NCI-H2081 (cell line): ENCODE measurements at regions not wholly inside any gene's neighbourhood (a gene's known extent, or its start where the extent isn't known, plus 50 kb on each side); places are given as distances from the start of the nearest gene placed in this dataset.
A peak's percentile ranks its signal among the peaks of the same experiment; 100 is the strongest.
"Not testable (repeated sequence)": the region's sequence is repeated elsewhere in the genome, so short reads cannot be mapped to it uniquely, and the experiment has no call there.

Experiments used
- DNase-seq, 2 experiments: peaks; one replicate each; lab custom pipeline; 2025; lab: John Stamatoyannopoulos, UW

DNA sequence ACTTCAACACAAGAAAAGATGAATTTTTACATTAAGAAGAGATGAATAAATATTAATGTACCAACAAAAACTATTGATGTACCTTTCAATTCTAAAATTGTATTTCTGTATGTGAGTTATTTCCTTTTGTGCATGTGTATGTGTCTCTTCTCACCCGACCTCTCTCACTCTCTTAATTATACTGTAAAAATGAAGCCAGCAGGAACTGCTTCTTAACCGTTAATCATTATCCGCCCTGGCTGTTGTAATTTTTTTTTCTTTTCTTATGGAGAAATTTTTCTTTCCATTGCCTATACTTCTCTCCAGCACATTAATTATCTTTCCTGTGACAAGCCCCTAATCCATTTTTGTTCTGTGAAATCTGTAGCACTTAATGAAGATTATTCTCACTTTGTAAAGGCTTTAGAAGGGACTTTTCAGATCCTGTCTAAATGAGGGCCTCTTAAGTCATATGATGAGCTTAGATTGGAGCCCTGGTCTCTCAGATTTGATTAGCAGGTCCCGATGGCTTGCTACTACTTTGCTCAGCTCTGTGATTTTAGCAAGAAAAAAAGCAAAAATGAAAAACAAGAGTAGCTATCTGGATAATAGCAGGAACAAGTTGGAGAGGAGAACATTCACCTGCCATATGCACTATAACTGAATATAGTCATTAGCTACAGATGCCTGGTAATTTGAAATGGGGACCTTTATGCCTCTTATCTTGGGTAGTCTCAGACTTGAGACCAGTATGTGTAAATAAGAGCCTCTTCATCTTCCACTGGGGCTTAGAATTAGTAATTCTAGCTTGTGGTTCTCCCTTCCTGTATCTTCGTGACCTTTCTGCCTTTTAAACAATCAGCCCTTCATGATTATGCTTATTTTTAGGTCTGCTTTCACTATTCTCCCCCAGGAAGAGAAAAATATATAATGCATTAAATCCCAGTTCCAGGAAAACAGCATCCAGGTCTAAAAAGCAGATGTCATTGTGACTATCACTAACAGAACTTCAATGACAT is 80.0 kb upstream of the COL1A2 start:
- DNase-seq: peak in 1 of 2 experiments; percentile 15

DNA sequence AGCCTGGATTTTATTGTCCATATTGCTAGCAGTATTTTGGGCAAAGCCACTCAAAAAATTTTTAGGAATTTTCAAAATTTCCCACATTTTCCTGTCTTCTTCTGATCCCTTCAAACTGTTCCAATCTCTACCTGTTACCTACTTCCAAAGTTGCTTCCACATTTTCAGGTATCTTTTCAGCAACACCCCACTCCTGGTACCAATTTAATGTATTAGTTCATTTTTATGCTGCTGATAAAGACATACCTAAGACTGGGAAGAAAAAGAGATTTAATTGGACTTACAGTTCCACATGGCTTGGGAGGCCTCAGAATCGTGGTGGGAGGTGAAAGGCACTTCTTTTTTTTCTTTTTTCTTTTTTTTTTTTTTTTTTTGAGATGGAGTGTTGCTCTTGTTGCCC is 73.6 kb upstream of the COL1A2 start:
- not testable (repeated sequence) for DNase-seq

DNA sequence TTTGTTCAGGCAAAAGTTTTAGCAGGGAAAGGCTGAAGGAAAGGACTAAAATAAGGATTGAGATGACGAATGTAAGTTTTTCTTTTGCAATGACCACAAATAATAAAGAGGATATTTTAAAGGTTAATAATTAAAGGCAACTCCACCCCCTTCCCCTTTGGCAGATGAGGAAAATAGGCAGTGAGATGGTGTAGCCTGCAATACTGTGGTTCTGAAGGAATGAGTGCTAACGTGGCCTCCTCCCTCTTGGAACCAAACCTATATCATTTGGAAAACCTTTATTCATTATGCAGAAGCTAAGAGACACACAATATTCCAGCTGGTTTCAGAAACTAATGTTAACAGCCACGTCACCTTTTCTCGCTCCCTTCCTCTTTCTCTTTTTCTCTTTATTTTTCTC is 70.9 kb upstream of the COL1A2 start:
- DNase-seq: no peak

DNA sequence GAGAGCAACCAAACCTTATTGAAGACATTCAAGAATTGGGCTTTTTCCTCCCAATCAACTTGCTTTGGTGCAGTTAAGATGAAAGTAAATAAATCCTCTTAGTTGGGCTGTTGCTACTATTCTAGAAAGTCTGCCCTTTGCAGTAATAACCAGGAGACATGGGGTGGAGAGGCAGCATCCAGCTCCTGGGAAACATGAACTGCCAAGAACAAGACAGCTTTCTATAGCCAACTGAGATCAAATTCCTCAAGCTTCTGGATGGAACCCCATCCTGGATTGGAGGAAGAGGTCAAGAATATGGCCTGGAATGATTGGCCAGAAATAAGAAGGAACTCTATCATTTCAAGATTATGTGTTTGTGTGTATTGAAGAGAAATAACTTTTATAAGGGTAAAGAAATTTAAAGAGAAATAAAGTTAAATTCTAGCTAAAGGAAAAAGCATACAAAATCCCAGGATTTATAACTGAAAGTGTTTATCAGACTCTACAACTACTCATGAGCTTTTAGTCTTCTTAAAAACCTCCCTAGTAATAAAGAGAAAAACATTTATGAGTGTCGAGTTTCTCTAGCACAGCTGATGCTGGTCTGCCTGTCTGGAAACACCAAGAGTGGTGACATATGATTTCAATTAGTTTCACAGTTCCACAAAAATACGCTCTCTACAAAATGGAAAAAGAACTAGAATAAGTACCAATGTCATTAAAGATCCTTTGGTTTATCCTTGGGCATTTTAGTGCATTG is 70.1 kb upstream of the COL1A2 start:
- DNase-seq: no peak

DNA sequence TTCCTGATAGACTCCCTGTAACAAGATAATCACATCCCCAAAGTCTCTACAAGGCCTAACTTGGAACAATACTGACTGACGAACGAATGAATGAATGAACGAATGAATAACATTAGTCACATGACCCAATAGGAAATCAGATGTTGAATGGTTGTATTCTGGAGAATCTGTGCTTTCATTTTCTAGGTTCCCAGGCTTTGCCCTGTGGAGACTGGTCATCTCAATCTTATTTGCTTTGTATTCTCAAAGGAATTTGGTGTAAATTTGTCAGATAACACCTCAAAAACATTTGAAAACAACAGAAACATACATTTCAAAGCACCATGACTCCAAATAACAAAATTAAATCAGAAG is 69.6 kb upstream of the COL1A2 start:
- DNase-seq: no peak

DNA sequence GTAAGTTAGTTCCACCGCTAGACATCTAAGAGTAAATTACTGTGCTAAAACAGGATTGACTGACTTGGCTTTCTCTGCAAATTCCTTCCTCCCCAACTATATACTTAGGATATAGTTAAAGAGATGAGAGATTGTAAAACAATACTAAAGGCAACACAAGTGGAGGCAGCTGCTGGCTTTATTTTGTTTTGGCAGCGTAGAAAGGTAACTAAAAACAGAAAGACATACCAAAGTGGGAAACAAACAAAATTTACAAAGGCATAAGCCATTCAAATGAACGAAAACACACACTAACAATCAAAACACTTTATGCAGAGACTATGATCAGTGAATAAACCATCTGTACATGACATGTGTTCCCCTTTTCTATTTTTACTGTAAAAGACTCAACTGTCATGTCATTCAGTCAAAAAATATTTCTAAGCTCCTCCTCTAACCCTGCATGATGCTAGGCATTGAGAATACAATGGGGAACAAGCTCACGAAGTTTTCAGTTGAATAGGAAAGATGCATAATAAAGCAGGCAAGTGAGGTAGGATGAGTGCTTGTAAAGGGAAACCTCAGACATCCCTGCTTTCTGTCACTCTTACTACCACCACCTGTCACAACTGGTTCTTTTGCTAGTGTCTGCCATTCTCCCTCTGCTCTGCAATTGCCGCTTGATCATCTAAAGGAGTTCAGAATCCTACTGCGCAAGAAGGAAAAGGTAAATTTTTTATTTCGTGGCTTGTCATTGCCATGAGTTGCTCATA is 64.2 kb upstream of the COL1A2 start:
- no peak for DNase-seq

DNA sequence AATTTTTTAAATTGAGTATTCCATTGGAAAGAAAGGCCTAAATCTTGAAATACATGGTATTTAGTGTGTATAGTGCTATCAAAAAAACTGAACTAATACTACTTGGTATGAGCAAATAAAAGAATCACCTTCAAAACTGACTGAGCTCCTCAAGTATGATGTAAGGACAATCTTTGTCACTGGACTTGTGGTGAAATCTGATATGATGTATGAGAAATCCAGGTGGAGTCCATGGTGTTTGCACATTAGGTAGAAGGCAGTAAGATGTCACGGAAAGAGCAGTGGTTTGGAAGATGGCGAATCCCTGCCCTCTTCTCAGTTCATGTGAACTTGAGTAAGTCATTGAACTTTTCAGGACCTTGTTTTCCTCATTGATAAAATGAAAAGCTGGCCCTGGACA is 62.1 kb upstream of the COL1A2 start:
- no peak for DNase-seq

DNA sequence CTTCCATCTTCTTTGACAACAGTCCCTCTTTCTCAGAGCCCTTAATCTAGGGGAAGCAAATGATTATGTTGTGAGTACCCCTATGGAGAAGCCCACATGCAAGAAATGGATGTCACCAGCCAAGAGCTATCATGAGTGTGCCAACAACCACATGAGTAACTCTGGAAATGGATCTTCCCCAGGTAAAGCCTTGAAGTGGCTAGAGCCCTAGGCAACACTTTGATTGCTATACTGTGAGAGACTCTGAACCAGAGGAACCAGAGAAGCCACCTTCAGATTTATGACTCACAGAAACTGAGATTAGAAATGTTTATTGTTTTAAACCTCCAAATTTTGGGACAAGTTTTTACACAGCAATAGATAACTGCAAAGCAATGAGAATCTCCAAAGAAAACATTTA is 60.9 kb upstream of the COL1A2 start:
- no peak for DNase-seq

DNA sequence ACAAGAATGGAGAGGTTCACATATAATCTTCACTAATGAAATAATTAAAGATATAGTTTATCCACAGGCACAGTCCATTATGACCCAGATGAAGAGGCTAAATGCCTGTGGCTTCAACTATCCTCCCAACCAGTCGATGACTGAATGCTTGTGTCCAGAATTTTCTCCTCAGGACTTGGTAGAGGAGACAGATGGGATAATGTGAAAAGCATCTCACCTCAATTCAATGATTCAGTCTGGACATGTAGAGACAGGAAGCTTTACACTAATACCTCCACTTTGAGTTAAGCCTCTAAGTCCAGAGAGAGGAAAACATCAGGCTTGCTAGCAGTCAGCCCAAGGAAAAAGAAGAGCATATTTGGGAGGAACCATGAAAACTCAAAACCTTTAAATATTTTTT is 59.1 kb upstream of the COL1A2 start:
- DNase-seq: no peak

DNA sequence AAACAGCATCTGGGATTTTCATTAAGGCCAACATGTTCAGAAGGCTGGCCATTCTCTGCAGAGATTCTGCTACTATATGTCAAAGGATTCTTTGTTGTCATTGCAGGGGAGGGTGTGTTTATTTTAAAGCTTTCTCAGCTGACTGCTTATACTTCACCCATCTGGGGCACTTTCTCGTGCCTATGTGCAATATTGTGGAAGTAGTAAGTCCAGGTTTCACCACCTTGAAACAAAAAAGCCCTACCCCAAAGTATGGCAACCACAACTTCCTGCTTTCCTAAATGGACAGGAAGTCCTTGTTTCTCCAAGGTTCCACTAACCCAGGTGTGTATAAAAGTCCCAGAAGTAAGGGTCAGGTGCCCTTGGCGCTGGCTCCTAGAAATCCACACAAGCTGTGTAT is 58.7 kb upstream of the COL1A2 start:
- DNase-seq: no peak

DNA sequence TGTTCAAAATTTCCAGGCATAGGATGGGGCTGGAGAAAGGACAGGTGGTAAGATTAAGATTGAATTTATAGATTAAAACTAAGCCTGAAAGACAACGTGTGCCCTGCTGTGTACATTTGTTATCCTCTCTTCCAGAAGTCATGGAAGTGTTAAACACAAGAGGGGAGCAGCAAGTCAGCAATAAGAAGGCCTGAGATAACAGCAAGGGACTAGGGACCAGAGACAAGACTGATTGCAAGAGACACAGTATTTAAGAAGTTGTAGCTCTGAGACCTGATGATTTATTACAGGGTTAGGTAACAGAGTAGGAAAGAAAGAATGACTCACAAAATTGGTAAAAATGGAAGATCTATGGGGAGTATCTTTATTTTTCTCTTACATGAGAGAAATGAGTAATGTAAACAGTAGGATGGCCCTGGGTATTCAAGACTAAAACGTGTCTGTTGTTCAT is 55.7 kb upstream of the COL1A2 start:
- no peak for DNase-seq

DNA sequence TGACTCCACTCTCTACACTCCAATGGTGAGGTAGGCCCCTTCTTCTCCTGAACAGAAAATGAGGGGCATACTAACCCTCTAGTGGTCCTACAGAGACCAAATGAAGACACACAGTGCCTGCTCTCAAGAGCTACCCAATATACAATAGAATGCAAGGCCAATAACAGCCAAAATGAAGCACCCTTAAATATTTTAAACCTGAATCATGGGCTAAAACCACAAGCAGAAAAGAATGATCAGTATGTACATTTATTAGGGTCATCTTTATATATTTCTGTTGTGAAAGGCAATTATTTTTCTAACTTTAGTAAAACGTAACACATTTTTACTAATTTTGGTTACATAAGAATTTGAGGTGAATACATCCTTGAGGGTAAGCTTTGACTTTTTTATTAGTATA is 49.9 kb upstream of the COL1A2 start:
- DNase-seq: no peak
